ENCODE measurements at regions not wholly inside any gene's neighbourhood (a gene's known extent, or its start where the extent isn't known, plus 50 kb on each side); places are given as distances from the start of the nearest gene placed in this dataset.

DNA sequence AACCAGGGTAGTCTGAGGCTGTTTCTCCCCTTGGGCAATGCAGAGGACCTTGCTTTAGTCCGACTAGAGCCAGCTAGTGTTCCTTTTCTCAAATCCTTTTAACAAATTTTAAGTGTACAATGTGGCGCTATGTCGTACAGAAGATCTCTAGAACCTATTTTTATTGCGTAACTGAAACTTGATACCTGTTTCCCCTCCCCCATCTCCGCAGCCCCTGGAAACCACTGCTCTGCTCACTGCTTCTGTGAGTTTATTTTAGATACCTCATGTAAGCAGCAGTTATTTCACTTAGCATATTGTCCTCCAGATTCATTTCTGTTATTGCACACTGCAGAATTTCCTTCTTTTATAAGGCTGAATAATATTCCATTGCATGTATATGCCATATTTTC lies 1092.3 kb downstream of the AACS start:
- TF ChIP-seq CTCF (IDR thresholded peaks at IDR 0.05; ENCODE audit: insufficient read depth, low read length) (no peak), GABPA (IDR thresholded peaks at IDR 0.05; ENCODE audit: low read depth) (no peak), POLR2AphosphoS5 (IDR thresholded peaks at IDR 0.05; ENCODE audit: low read depth) (no peak)
- TF ChIP-seq, protein P1, sequence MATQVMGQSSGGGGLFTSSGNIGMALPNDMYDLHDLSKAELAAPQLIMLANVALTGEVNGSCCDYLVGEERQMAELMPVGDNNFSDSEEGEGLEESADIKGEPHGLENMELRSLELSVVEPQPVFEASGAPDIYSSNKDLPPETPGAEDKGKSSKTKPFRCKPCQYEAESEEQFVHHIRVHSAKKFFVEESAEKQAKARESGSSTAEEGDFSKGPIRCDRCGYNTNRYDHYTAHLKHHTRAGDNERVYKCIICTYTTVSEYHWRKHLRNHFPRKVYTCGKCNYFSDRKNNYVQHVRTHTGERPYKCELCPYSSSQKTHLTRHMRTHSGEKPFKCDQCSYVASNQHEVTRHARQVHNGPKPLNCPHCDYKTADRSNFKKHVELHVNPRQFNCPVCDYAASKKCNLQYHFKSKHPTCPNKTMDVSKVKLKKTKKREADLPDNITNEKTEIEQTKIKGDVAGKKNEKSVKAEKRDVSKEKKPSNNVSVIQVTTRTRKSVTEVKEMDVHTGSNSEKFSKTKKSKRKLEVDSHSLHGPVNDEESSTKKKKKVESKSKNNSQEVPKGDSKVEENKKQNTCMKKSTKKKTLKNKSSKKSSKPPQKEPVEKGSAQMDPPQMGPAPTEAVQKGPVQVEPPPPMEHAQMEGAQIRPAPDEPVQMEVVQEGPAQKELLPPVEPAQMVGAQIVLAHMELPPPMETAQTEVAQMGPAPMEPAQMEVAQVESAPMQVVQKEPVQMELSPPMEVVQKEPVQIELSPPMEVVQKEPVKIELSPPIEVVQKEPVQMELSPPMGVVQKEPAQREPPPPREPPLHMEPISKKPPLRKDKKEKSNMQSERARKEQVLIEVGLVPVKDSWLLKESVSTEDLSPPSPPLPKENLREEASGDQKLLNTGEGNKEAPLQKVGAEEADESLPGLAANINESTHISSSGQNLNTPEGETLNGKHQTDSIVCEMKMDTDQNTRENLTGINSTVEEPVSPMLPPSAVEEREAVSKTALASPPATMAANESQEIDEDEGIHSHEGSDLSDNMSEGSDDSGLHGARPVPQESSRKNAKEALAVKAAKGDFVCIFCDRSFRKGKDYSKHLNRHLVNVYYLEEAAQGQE (IDR thresholded peaks at IDR 0.05; ENCODE audit: insufficient replicate concordance, low read depth), result no peak

Measured in HL-60 (cell line).